MCF 10A (cell line): ENCODE measurements at regions not wholly inside any gene's neighbourhood (a gene's known extent, or its start where the extent isn't known, plus 50 kb on each side); places are given as distances from the start of the nearest gene placed in this dataset.

ENCODE experiments used
- BruUV-seq: library from RNA; stranded (reverse); fragments of 400-500 nt; replicated peaks from 2 replicates; lab custom pipeline; 2021; lab: Mats Ljungman, UMichigan
- CTCF ChIA-PET: fragments of 300-600 bp; sonication (Branson Sonifier 250); formaldehyde crosslinking; extraction: SDS; loops from one replicate; lab custom pipeline; 2021; ENCODE audit warnings: antibody characterized with exemption, inconsistent platforms; lab: Yijun Ruan, JAX
- POLR2A ChIA-PET: fragments of 300-600, 350-650 bp; sonication (Branson Sonifier 250); formaldehyde crosslinking; extraction: SDS; loops from one replicate; lab custom pipeline; 2020; ENCODE audit warnings: antibody characterized with exemption, inconsistent platforms; lab: Yijun Ruan, JAX
- DNase-seq: peaks from one replicate; pipeline ENCODE4 v3.0.0-alpha.2; 2018; ENCODE audit not compliant: unreplicated experiment
- H3K27ac Mint-ChIP-seq: one replicate; pipeline ENCODE4 v1.8.0; 2022; ENCODE audit warnings: mild to moderate bottlenecking, low read depth, mixed read lengths; ENCODE audit not compliant: unreplicated experiment
- H3K27me3 Mint-ChIP-seq: one replicate; pipeline ENCODE4 v1.8.0; 2022; ENCODE audit warnings: mixed read lengths; ENCODE audit not compliant: insufficient read depth, unreplicated experiment
- H3K36me3 Mint-ChIP-seq: one replicate; pipeline ENCODE4 v1.8.0; 2022; ENCODE audit warnings: mild to moderate bottlenecking, moderate library complexity, mixed read lengths; ENCODE audit not compliant: insufficient read depth, unreplicated experiment
- H3K4me1 Mint-ChIP-seq: one replicate; pipeline ENCODE4 v1.8.0; 2022; ENCODE audit warnings: mixed read lengths; ENCODE audit not compliant: insufficient read depth, unreplicated experiment
- H3K4me3 Mint-ChIP-seq: one replicate; pipeline ENCODE4 v1.8.0; 2022; ENCODE audit warnings: mild to moderate bottlenecking, moderate library complexity, mixed read lengths; ENCODE audit not compliant: unreplicated experiment
- H3K9me3 Mint-ChIP-seq: one replicate; pipeline ENCODE4 v1.8.0; 2022; ENCODE audit warnings: mixed read lengths; ENCODE audit not compliant: unreplicated experiment
- CTCF ChIP-seq: fragments of 200-600 bp; IDR thresholded peaks from one replicate; pipeline ENCODE4 v1.8.0; 2022; ENCODE audit warnings: antibody characterized with exemption, mild to moderate bottlenecking; ENCODE audit not compliant: unreplicated experiment
- intact Hi-C: fragments of 100-400 bp; cut with micrococcal nuclease; formaldehyde crosslinking; loops from 2 replicates; pipeline ENCODE4 v1.14.1; 2022

- Mint-ChIP-seq H3K27ac (peak overlapping the region; percentile 70), H3K27me3 (no peaks in the 10 kb centered on the region), H3K4me1 (peaks cover 15% of the 10 kb centered on the region), H3K36me3 (peaks cover 6% of the 10 kb centered on the region), H3K9me3 (no peaks in the 10 kb centered on the region), H3K4me3 (no peak overlapping the region)
- ChIA-PET POLR2A (interaction anchor here (0.8 to 2.5 kb wide), 8 partner anchors 30 to 1182 kb away, joined by 3 to 16 read pairs (median 5); partner anchors contain the start of gene CPEB2), CTCF (interaction anchor here (0.6 to 1.4 kb wide), 2 partner anchors 11 to 31 kb away, joined by 3 to 4 read pairs; no protein-coding TSS in a partner anchor)
- no peak for DNase-seq
- TF ChIP-seq CTCF, result no peak
- BruUV-seq, result no TSS peak
- intact Hi-C loops, result loop anchor here (10.0 kb wide), 2 partner anchors 117 to 277 kb away; partner anchors contain the start of gene CPEB2
Measured at GRCh38 chr4:14887842-14888433, 114.3 kb upstream of the CPEB2 start.

GRCh38 chr4:14888790-14889572 is 113.3 kb upstream of the CPEB2 start:
- intact Hi-C loops, result loop anchor here (10.0 kb wide), 2 partner anchors 116 to 276 kb away; partner anchors contain the start of gene CPEB2
- Mint-ChIP-seq H3K9me3 (no peaks in the 10 kb centered on the region), H3K36me3 (peaks cover 6% of the 10 kb centered on the region), H3K27ac (peak overlapping the region; percentile 70), H3K27me3 (no peaks in the 10 kb centered on the region), H3K4me3 (no peak overlapping the region), H3K4me1 (peaks cover 15% of the 10 kb centered on the region)
- ChIA-PET CTCF (interaction anchor here (0.6 to 1.4 kb wide), 4 partner anchors 9 to 30 kb away, joined by 3 to 4 read pairs (median 3); no protein-coding TSS in a partner anchor), POLR2A (interaction anchor here (0.7 to 2.5 kb wide), 16 partner anchors 11 to 1183 kb away, joined by 3 to 16 read pairs (median 4); partner anchors contain the start of gene CPEB2)
- TF ChIP-seq CTCF, result no peak
- peak; percentile 60 for DNase-seq
- BruUV-seq, result no TSS peak

GRCh38 chr4:14892563-14892962 is 109.7 kb upstream of the CPEB2 start:
- ChIA-PET CTCF (interaction anchor here (0.6 kb wide), 2 partner anchors 27 to 36 kb away, joined by 3 to 4 read pairs; no protein-coding TSS in a partner anchor), POLR2A (no interaction called here)
- Mint-ChIP-seq H3K27ac (no peak overlapping the region), H3K4me1 (peaks cover 21% of the 10 kb centered on the region), H3K27me3 (no peaks in the 10 kb centered on the region), H3K9me3 (no peaks in the 10 kb centered on the region), H3K36me3 (no peaks in the 10 kb centered on the region), H3K4me3 (no peak overlapping the region)
- no peak for TF ChIP-seq CTCF
- DNase-seq, result no peak
- BruUV-seq, result no TSS peak
- intact Hi-C loops, result no loop called here

GRCh38 chr4:14893713-14894112 is 108.6 kb upstream of the CPEB2 start:
- no peak for DNase-seq
- no peak overlapping the region for H3K4me3 Mint-ChIP-seq
- no TSS peak for BruUV-seq
- no peaks in the 10 kb centered on the region for H3K36me3 Mint-ChIP-seq
- POLR2A ChIA-PET, result interaction anchor here (1.2 kb wide), 1 partner anchor 108 kb away, joined by 5 read pairs; no protein-coding TSS in a partner anchor
- intact Hi-C loops, result no loop called here
- no peaks in the 10 kb centered on the region for H3K27me3 Mint-ChIP-seq
- CTCF ChIA-PET, result interaction anchor here (0.6 to 0.7 kb wide), 2 partner anchors 70 to 386 kb away, joined by 3 to 5 read pairs; no protein-coding TSS in a partner anchor
- peaks cover 21% of the 10 kb centered on the region for H3K4me1 Mint-ChIP-seq
- no peak for TF ChIP-seq CTCF
- H3K27ac Mint-ChIP-seq, result no peak overlapping the region
- no peaks in the 10 kb centered on the region for H3K9me3 Mint-ChIP-seq
